Astrocyte of the cerebellum (primary cell): ENCODE measurements at regions not wholly inside any gene's neighbourhood (a gene's known extent, or its start where the extent isn't known, plus 50 kb on each side); places are given as distances from the start of the nearest gene placed in this dataset.

ENCODE experiments used
- DNase-seq: peaks from one replicate; pipeline ENCODE4 v3.0.0-alpha.2; 2011; ENCODE audit warnings: low read depth
- H3K4me3 ChIP-seq: 2 replicates; pipeline ENCODE4 v1.5.1; 2011; ENCODE audit warnings: mild to moderate bottlenecking, low read depth, low read length, moderate library complexity
- CTCF ChIP-seq: IDR thresholded peaks from 2 replicates; pipeline ENCODE4 v1.5.1; 2012; ENCODE audit warnings: low read length, low read depth, moderate library complexity, mild to moderate bottlenecking; ENCODE audit errors: missing control alignments
- in situ Hi-C: cut with HindIII; loops from 2 replicates; pipeline ENCODE4 v1.10.0; 2017; ENCODE audit warnings: low sequenced_read_pairs

- in situ Hi-C loops = no loop called here
These were observed 385.4 kb upstream of the GATB start for GRCh38 chr4:152146244-152146643.

GRCh38 chr4:152143806-152144205, 383.0 kb upstream of the GATB start:
- no peak for TF ChIP-seq CTCF
- in situ Hi-C loops = no loop called here
- H3K4me3 ChIP-seq = no peak overlapping the region
- DNase-seq = no peak

More at GRCh38 chr4:152146244-152146643, 385.4 kb upstream of the GATB start:
- TF ChIP-seq CTCF = no peak
- no peak overlapping the region for H3K4me3 ChIP-seq
- no peak for DNase-seq

GRCh38 chr4:152138451-152138850, 377.6 kb upstream of the GATB start:
- in situ Hi-C loops = no loop called here
- no peak for TF ChIP-seq CTCF

GRCh38 chr4:152132776-152133175, 372.0 kb upstream of the GATB start:
- DNase-seq = no peak
- in situ Hi-C loops = no loop called here
- no peak overlapping the region for H3K4me3 ChIP-seq
- no peak for TF ChIP-seq CTCF

More at GRCh38 chr4:152138451-152138850, 377.6 kb upstream of the GATB start:
- no peak overlapping the region for H3K4me3 ChIP-seq
- no peak for DNase-seq

GRCh38 chr4:152128356-152128755, 367.5 kb upstream of the GATB start:
- TF ChIP-seq CTCF = no peak
- in situ Hi-C loops = no loop called here
- H3K4me3 ChIP-seq = no peak overlapping the region
- no peak for DNase-seq

- no peak for TF ChIP-seq CTCF
- no peak overlapping the region for H3K4me3 ChIP-seq
- DNase-seq = no peak
- in situ Hi-C loops = no loop called here
These were observed 365.4 kb upstream of the GATB start for GRCh38 chr4:152126238-152126637.
